ENCODE measurements at regions not wholly inside any gene's neighbourhood (a gene's known extent, or its start where the extent isn't known, plus 50 kb on each side); places are given as distances from the start of the nearest gene placed in this dataset.

DNA sequence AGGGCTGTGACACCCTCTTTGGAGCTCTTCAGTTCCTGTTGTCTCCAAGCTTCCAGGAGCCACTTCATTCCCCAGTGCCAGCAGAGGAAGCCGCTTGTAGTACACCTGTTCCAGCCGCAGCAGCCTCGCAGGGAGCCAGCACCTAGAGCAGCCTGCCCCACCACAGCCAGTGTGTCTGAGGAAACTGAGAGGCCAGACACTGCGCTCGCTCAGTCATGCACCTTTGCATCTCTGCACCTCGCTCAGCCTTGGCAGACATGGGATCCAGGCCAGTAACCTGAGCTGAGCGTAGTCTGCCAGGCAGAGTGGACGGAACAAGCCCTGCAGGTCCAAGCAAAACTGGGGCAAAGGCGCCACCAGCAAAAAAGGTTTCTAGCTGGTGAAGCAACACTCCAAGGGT is 1072.1 kb downstream of the JRKL start:
- TF ChIP-seq, protein P1, sequence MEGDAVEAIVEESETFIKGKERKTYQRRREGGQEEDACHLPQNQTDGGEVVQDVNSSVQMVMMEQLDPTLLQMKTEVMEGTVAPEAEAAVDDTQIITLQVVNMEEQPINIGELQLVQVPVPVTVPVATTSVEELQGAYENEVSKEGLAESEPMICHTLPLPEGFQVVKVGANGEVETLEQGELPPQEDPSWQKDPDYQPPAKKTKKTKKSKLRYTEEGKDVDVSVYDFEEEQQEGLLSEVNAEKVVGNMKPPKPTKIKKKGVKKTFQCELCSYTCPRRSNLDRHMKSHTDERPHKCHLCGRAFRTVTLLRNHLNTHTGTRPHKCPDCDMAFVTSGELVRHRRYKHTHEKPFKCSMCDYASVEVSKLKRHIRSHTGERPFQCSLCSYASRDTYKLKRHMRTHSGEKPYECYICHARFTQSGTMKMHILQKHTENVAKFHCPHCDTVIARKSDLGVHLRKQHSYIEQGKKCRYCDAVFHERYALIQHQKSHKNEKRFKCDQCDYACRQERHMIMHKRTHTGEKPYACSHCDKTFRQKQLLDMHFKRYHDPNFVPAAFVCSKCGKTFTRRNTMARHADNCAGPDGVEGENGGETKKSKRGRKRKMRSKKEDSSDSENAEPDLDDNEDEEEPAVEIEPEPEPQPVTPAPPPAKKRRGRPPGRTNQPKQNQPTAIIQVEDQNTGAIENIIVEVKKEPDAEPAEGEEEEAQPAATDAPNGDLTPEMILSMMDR (IDR thresholded peaks at IDR 0.05; ENCODE audit: low read depth, low read length), result no peak
- no peak for TF ChIP-seq EZH2phosphoT487 (IDR thresholded peaks at IDR 0.05; ENCODE audit: low read depth)

All from OCI-LY3 (cell line).